ENCODE measurements at regions not wholly inside any gene's neighbourhood (a gene's known extent, or its start where the extent isn't known, plus 50 kb on each side); places are given as distances from the start of the nearest gene placed in this dataset.

GRCh38 chr1:103905363-103905762 lies 155.7 kb downstream of the AMY1C start:
- no peaks in the 10 kb centered on the region for H3K9me3 ChIP-seq
- intact Hi-C loops (cut with DNase I; ENCODE audit: low total_unique reads): no loop called here
- TF ChIP-seq, protein P1, sequence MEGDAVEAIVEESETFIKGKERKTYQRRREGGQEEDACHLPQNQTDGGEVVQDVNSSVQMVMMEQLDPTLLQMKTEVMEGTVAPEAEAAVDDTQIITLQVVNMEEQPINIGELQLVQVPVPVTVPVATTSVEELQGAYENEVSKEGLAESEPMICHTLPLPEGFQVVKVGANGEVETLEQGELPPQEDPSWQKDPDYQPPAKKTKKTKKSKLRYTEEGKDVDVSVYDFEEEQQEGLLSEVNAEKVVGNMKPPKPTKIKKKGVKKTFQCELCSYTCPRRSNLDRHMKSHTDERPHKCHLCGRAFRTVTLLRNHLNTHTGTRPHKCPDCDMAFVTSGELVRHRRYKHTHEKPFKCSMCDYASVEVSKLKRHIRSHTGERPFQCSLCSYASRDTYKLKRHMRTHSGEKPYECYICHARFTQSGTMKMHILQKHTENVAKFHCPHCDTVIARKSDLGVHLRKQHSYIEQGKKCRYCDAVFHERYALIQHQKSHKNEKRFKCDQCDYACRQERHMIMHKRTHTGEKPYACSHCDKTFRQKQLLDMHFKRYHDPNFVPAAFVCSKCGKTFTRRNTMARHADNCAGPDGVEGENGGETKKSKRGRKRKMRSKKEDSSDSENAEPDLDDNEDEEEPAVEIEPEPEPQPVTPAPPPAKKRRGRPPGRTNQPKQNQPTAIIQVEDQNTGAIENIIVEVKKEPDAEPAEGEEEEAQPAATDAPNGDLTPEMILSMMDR (IDR thresholded peaks at IDR 0.05): no peak
- no peak for TF ChIP-seq POLR2A (IDR thresholded peaks at IDR 0.05)
- H3K36me3 ChIP-seq (ENCODE audit: low read depth, missing control alignments): no peaks in the 10 kb centered on the region
- WGBS, 2 donors: 91 to 95% methylated on average over 1 of the region's 1 CpG
- H3K4me1 ChIP-seq: no peaks in the 10 kb centered on the region
- H3K27me3 ChIP-seq: no peaks in the 10 kb centered on the region
- H3K27ac ChIP-seq: no peak overlapping the region
- no peak overlapping the region for H3K4me3 ChIP-seq
- no peak for DNase-seq

DNA sequence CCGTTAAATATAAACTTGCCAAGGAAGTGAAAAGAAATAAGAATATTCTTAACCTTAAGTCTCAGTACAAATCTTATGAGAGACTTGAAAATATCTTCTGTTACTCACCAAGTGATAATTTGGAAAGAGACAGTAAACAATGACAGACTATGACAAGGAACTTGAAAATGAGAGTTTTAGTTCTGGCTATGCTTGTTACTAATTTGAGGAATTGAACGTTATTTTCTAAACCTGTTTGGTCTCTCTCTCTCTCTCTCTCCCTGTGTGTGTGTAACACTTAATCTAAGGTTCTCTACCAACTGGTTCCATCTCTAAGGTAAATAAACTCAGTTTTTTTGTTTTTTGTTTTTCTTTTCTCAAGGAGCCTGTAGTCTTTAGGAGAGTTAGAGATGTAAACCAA lies 161.8 kb downstream of the AMY1C start:
- H3K4me1 ChIP-seq: no peaks in the 10 kb centered on the region
- no peak overlapping the region for H3K27ac ChIP-seq
- no peak overlapping the region for H3K4me3 ChIP-seq
- no peaks in the 10 kb centered on the region for H3K9me3 ChIP-seq
- no peak for TF ChIP-seq POLR2A (IDR thresholded peaks at IDR 0.05)
- TF ChIP-seq, protein P1 (IDR thresholded peaks at IDR 0.05): no peak
- DNase-seq: no peak
- no peaks in the 10 kb centered on the region for H3K36me3 ChIP-seq (ENCODE audit: low read depth, missing control alignments)
- no peaks in the 10 kb centered on the region for H3K27me3 ChIP-seq
- WGBS, 2 donors: 67 to 72% methylated on average over 2 of the region's 2 CpGs
- intact Hi-C loops (cut with DNase I; ENCODE audit: low total_unique reads): no loop called here

DNA sequence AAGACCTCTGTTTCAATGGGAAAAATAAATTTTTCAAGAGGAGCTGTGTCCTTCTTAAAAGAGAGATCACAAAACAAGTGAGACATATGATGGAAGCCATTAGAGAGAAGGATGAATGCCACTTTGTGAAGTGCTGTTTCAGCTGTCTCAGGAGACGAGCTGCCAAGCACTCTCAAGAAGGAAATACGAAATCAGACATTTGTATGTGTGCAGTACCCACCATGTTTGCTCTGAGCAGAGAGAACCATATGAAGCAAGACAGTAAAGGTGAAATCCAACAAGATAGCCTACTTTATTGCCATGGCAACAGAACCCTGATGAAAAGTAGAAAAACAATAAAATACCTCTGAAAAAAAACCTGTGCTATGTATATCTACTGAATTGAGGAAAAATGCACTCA lies 168.1 kb downstream of the AMY1C start:
- Histone ChIP-seq H3K27ac (no peak overlapping the region), H3K36me3 (ENCODE audit: low read depth, missing control alignments) (no peaks in the 10 kb centered on the region), H3K4me3 (no peak overlapping the region), H3K4me1 (no peaks in the 10 kb centered on the region), H3K9me3 (no peaks in the 10 kb centered on the region), H3K27me3 (no peaks in the 10 kb centered on the region)
- intact Hi-C loops (cut with DNase I; ENCODE audit: low total_unique reads): no loop called here
- 70 to 82% methylated on average over 2 of the region's 2 CpGs for WGBS, 2 donors
- no peak for DNase-seq
- no peak for TF ChIP-seq POLR2A (IDR thresholded peaks at IDR 0.05)
- TF ChIP-seq, protein P1 (IDR thresholded peaks at IDR 0.05): no peak

DNA sequence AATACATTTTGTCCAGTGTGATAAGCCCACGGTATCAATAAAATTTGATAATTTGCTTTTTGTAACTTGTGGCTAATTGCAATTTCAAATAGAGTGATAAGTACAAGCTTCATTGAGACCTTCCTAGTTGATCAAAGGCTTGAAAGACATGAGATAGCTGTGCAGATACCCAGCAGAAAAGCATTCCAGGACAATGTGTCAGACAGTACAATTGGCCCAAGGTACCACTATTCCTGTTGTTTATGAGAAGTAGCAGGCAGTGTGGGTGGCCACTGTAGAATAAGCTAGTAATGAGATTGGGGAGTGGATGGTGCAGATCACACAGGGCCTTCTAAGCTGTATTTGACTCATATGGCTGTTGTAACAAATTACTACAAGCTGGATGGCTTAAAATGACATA lies 182.2 kb downstream of the AMY1C start:
- WGBS, 2 donors: 31 to 35% methylated on average over 1 of the region's 1 CpG
- H3K36me3 ChIP-seq (ENCODE audit: low read depth, missing control alignments): no peaks in the 10 kb centered on the region
- no peak for DNase-seq

More for the DNA sequence above, 182.2 kb downstream of the AMY1C start:
- no peaks in the 10 kb centered on the region for H3K9me3 ChIP-seq
- no peak overlapping the region for H3K4me3 ChIP-seq
- TF ChIP-seq POLR2A (IDR thresholded peaks at IDR 0.05): no peak
- TF ChIP-seq, protein P1 (IDR thresholded peaks at IDR 0.05): no peak
- H3K4me1 ChIP-seq: no peaks in the 10 kb centered on the region
- H3K27me3 ChIP-seq: no peaks in the 10 kb centered on the region
- intact Hi-C loops (cut with DNase I; ENCODE audit: low total_unique reads): no loop called here
- H3K27ac ChIP-seq: no peak overlapping the region

Data from testis (tissue), 2 donors.